ENCODE measurements at regions not wholly inside any gene's neighbourhood (a gene's known extent, or its start where the extent isn't known, plus 50 kb on each side); places are given as distances from the start of the nearest gene placed in this dataset.

DNA sequence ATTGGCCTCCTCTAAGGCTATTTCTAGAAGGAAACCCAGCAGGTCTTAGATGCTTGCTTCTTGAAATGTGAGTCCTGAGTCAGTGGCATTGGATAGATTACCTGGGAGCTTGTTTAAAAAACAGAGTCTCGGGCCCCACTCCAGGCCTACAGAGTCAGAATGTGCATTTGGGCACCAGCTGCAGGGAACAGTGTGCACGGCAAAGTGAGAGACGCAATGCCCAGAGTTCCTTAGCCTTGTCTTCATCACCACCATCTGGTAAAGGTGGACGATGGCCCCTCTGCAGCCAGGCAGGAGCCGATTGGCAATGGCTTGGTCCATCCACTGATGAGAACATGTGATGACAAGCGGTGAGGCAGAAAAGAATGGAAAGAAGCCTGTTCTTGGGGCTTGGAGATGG lies 102.1 kb upstream of the TSC22D1 start:
- TF ChIP-seq, protein P1, sequence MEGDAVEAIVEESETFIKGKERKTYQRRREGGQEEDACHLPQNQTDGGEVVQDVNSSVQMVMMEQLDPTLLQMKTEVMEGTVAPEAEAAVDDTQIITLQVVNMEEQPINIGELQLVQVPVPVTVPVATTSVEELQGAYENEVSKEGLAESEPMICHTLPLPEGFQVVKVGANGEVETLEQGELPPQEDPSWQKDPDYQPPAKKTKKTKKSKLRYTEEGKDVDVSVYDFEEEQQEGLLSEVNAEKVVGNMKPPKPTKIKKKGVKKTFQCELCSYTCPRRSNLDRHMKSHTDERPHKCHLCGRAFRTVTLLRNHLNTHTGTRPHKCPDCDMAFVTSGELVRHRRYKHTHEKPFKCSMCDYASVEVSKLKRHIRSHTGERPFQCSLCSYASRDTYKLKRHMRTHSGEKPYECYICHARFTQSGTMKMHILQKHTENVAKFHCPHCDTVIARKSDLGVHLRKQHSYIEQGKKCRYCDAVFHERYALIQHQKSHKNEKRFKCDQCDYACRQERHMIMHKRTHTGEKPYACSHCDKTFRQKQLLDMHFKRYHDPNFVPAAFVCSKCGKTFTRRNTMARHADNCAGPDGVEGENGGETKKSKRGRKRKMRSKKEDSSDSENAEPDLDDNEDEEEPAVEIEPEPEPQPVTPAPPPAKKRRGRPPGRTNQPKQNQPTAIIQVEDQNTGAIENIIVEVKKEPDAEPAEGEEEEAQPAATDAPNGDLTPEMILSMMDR (IDR thresholded peaks at IDR 0.05) = no peak
- TF ChIP-seq POLR2A (IDR thresholded peaks at IDR 0.05) = no peak

Data from thyroid gland (tissue), 4 donors.